ENCODE measurements at regions not wholly inside any gene's neighbourhood (a gene's known extent, or its start where the extent isn't known, plus 50 kb on each side); places are given as distances from the start of the nearest gene placed in this dataset.

DNA sequence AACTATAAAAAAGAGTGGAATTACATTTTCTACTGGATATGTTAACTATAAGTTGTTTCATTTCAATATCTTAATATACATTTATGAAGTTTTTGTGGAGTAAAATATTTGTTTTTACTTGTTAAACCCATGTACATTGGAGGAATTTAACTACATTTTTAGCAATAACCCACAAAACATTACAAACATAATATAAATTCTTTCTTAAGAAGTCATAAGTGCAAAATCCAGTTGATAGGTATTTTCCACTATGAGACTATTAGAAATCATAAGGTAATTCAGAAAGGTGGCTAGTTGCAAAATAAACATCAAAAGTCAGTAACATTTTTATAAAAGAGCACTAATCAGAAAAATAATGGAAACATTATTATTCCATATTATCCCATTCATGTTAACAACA is 73.9 kb upstream of the RRP15 start:
- Histone ChIP-seq H3K36me3 (ENCODE audit: control insufficient read depth in 2 of 4, insufficient read depth in 4 of 4, low read length in 3 of 4) (no peaks in the 10 kb centered on the region), H3K79me1 (ENCODE audit: low read depth, low read length) (no peaks in the 10 kb centered on the region), H3K27ac (ENCODE audit: low read depth, low read length) (no peak overlapping the region), H4K91ac (replicated peaks; ENCODE audit: insufficient read length, low read length) (no peak overlapping the region), H2BK5ac (ENCODE audit: low read depth, low read length) (no peak overlapping the region), H3K4me1 (replicated peaks in 1 of 4; ENCODE audit: control insufficient read depth in 3 of 4, insufficient read depth in 4 of 4, low read length in 3 of 4) (no peaks in the 10 kb centered on the region), H2BK20ac (ENCODE audit: low read length) (no peak overlapping the region), H2BK120ac (replicated peaks; ENCODE audit: low read depth, low read length) (no peak overlapping the region), H2AK5ac (ENCODE audit: low read depth, low read length) (no peak overlapping the region), H3K4me3 (ENCODE audit: extremely low read depth in 1 of 4, insufficient read depth in 2 of 4, low read depth in 3 of 4, low read length in 4 of 4) (no peak overlapping the region), H3K79me2 (ENCODE audit: control insufficient read depth in 1 of 2, insufficient read depth in 2 of 2, low read length in 2 of 2) (no peaks in the 10 kb centered on the region), H2BK15ac (ENCODE audit: low read length) (no peak overlapping the region), H4K5ac (ENCODE audit: insufficient read length, low read depth, low read length) (no peak overlapping the region), H3K9me3 (ENCODE audit: insufficient read depth in 2 of 2, low read depth in 1 of 2, low read length in 1 of 2) (no peaks in the 10 kb centered on the region), H3K4me2 (ENCODE audit: insufficient read depth in 1 of 2, low read depth in 2 of 2, low read length in 2 of 2) (no peak overlapping the region), H2BK12ac (ENCODE audit: low read depth, low read length) (no peak overlapping the region), H3K18ac (ENCODE audit: extremely low read depth, low read length) (no peak overlapping the region), H3K14ac (ENCODE audit: insufficient read length) (no peak overlapping the region), H4K20me1 (replicated peaks in 1 of 2; ENCODE audit: control insufficient read depth in 1 of 2, insufficient read depth in 2 of 2, low read length in 2 of 2) (no peaks in the 10 kb centered on the region), H2AFZ (ENCODE audit: low read length) (no peak overlapping the region), H3K27me3 (replicated peaks in 1 of 4; ENCODE audit: control insufficient read depth in 3 of 4, extremely low read depth in 1 of 4, insufficient read depth in 3 of 4, low read length in 3 of 4) (no peaks in the 10 kb centered on the region), H3K23ac (ENCODE audit: insufficient read length) (no peak overlapping the region), H3K4ac (replicated peaks; ENCODE audit: insufficient read length, low read depth, low read length) (no peak overlapping the region), H3K23me2 (ENCODE audit: low read depth, low read length) (no peaks in the 10 kb centered on the region; the same call in 1 of the 2 replicates), H4K8ac (ENCODE audit: extremely low read depth, insufficient read depth, low read length) (no peak overlapping the region), H3K56ac (replicated peaks; ENCODE audit: insufficient read length, low read depth, low read length) (no peak overlapping the region), H3K9ac (replicated peaks in 1 of 4; ENCODE audit: extremely low read depth in 1 of 4, low read depth in 3 of 4, low read length in 3 of 4) (no peak overlapping the region)
- no peak for DNase-seq (ENCODE audit: low read depth in 1 of 2, low spot score in 2 of 2)
- ChIA-PET CTCF (ENCODE audit: partially characterized antibody) (no interaction called here), POLR2A (ENCODE audit: partially characterized antibody) (no interaction called here)
- no peak for FAIRE-seq
- TF ChIP-seq, protein P1, sequence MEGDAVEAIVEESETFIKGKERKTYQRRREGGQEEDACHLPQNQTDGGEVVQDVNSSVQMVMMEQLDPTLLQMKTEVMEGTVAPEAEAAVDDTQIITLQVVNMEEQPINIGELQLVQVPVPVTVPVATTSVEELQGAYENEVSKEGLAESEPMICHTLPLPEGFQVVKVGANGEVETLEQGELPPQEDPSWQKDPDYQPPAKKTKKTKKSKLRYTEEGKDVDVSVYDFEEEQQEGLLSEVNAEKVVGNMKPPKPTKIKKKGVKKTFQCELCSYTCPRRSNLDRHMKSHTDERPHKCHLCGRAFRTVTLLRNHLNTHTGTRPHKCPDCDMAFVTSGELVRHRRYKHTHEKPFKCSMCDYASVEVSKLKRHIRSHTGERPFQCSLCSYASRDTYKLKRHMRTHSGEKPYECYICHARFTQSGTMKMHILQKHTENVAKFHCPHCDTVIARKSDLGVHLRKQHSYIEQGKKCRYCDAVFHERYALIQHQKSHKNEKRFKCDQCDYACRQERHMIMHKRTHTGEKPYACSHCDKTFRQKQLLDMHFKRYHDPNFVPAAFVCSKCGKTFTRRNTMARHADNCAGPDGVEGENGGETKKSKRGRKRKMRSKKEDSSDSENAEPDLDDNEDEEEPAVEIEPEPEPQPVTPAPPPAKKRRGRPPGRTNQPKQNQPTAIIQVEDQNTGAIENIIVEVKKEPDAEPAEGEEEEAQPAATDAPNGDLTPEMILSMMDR (IDR thresholded peaks at IDR 0.05; ENCODE audit: control extremely low read depth in 1 of 3, insufficient read depth in 1 of 3, low read depth in 1 of 3, low read length in 3 of 3): no peak
- no peak for TF ChIP-seq POLR2A (IDR thresholded peaks at IDR 0.05; ENCODE audit: control extremely low read depth in 1 of 2, low read depth in 2 of 2, low read length in 2 of 2)
- no peak for TF ChIP-seq JUN (IDR thresholded peaks at IDR 0.05; ENCODE audit: low read depth, low read length)
- TF ChIP-seq, protein P2, sequence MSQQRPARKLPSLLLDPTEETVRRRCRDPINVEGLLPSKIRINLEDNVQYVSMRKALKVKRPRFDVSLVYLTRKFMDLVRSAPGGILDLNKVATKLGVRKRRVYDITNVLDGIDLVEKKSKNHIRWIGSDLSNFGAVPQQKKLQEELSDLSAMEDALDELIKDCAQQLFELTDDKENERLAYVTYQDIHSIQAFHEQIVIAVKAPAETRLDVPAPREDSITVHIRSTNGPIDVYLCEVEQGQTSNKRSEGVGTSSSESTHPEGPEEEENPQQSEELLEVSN (IDR thresholded peaks at IDR 0.05): no peak
- TF ChIP-seq SRF (IDR thresholded peaks at IDR 0.05; ENCODE audit: low read depth, low read length): no peak
- TF ChIP-seq BACH1 (IDR thresholded peaks at IDR 0.05; ENCODE audit: low read length): no peak
- TF ChIP-seq JUND (IDR thresholded peaks at IDR 0.05; ENCODE audit: low read length): no peak
- no peak for TF ChIP-seq FOSL1 (IDR thresholded peaks at IDR 0.05; ENCODE audit: insufficient read depth, low read depth, low read length)
- TF ChIP-seq SP2 (IDR thresholded peaks at IDR 0.05; ENCODE audit: low read length): no peak
- TF ChIP-seq SUZ12 (IDR thresholded peaks at IDR 0.05; ENCODE audit: low read length): no peak
- TF ChIP-seq CHD2 (IDR thresholded peaks at IDR 0.05; ENCODE audit: low read length): no peak
- TF ChIP-seq NANOG (IDR thresholded peaks at IDR 0.05; ENCODE audit: insufficient read depth, low read depth, low read length, poor library complexity, severe bottlenecking): no peak
- TF ChIP-seq HDAC2 (IDR thresholded peaks at IDR 0.05; ENCODE audit: borderline replicate concordance in 1 of 2, low read depth in 2 of 2, low read length in 2 of 2): no peak
- TF ChIP-seq BRCA1 (IDR thresholded peaks at IDR 0.05; ENCODE audit: low read depth, low read length): no peak
